Ovary (tissue), 3 donors: ENCODE measurements at regions not wholly inside any gene's neighbourhood (a gene's known extent, or its start where the extent isn't known, plus 50 kb on each side); places are given as distances from the start of the nearest gene placed in this dataset.

Source experiments
- EP300 ChIP-seq: sonication (generic); formaldehyde crosslinking; IDR thresholded peaks from one replicate; pipeline ENCODE4 v1.6.1; 2017; ENCODE audit warnings: antibody characterized with exemption
- POLR2A ChIP-seq: fragments of 450-650 bp; IDR thresholded peaks from one replicate; pipeline ENCODE4 v1.6.1; 2017; ENCODE audit warnings: antibody characterized with exemption, mild to moderate bottlenecking, moderate library complexity
- TF ChIP-seq, protein P1 (sequence below), 3 donors: fragments of 450-650 bp in 2 of 3; fragments of 200-600 bp in 1 of 3; IDR thresholded peaks; one replicate each; pipeline versions ENCODE4 v1.5.1 to v1.8.0; 2016 to 2022; ENCODE audit warnings: antibody characterized with exemption in 3 of 3, mild to moderate bottlenecking in 1 of 3
- donor health status: DM: no; HTN: no; CAD: no.

DNA sequence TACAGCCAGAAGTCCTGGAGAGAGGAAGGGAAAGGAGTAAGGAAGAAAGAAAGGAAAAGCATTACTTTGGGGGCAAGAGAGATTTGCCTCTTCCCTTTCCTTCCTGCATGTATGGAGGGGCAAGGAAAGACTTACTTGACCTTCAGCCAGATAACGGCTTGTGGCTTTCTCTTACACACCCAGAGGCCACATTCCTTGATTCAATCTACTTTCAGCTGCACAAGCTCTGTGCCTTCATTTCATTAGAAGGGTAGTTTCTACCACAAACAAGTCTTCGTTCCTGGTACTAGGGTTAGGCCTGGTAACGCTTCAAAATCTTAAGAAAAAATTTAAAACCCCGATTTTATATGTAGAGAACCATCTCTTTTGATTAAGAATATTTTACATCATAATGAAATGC lies 835.9 kb downstream of the TUSC7 start:
- TF ChIP-seq, protein P1, sequence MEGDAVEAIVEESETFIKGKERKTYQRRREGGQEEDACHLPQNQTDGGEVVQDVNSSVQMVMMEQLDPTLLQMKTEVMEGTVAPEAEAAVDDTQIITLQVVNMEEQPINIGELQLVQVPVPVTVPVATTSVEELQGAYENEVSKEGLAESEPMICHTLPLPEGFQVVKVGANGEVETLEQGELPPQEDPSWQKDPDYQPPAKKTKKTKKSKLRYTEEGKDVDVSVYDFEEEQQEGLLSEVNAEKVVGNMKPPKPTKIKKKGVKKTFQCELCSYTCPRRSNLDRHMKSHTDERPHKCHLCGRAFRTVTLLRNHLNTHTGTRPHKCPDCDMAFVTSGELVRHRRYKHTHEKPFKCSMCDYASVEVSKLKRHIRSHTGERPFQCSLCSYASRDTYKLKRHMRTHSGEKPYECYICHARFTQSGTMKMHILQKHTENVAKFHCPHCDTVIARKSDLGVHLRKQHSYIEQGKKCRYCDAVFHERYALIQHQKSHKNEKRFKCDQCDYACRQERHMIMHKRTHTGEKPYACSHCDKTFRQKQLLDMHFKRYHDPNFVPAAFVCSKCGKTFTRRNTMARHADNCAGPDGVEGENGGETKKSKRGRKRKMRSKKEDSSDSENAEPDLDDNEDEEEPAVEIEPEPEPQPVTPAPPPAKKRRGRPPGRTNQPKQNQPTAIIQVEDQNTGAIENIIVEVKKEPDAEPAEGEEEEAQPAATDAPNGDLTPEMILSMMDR (IDR thresholded peaks at IDR 0.05): no peak
- TF ChIP-seq POLR2A: no peak
- no peak for TF ChIP-seq EP300
